Mesendoderm (in vitro differentiated cells): ENCODE measurements at regions not wholly inside any gene's neighbourhood (a gene's known extent, or its start where the extent isn't known, plus 50 kb on each side); places are given as distances from the start of the nearest gene placed in this dataset.
"Not testable (repeated sequence)": the region's sequence is repeated elsewhere in the genome, so short reads cannot be mapped to it uniquely, and the experiment has no call there.

Experiments
- DNase-seq: peaks from one replicate; pipeline ENCODE4 v3.0.0; 2013
- H2AK5ac ChIP-seq: 2 replicates; pipeline ENCODE4 v1.6.1; 2013; ENCODE audit warnings: low read length, inconsistent platforms
- H2BK120ac ChIP-seq: 2 replicates; pipeline ENCODE4 v1.6.1; 2013; ENCODE audit warnings: low read depth, mild to moderate bottlenecking, low read length, moderate library complexity, mixed read lengths
- H2BK15ac ChIP-seq: replicated peaks from 2 replicates; pipeline ENCODE4 v1.6.1; 2013; ENCODE audit warnings: low read depth, mild to moderate bottlenecking, moderate library complexity
- H2BK5ac ChIP-seq: 2 replicates; pipeline ENCODE4 v1.6.1; 2013; ENCODE audit warnings: low read length, inconsistent platforms
- H3K18ac ChIP-seq: 2 replicates; pipeline ENCODE4 v1.6.1; 2013; ENCODE audit warnings: mild to moderate bottlenecking, low read length, mixed read lengths
- H3K23ac ChIP-seq: one replicate; pipeline ENCODE4 v1.6.1; 2013; ENCODE audit warnings: low read length
- H3K27ac ChIP-seq: 2 replicates; pipeline ENCODE4 v1.5.1; 2013; ENCODE audit warnings: low read depth, mild to moderate bottlenecking, inconsistent platforms, low read length, moderate library complexity
- H3K27me3 ChIP-seq: 2 replicates; pipeline ENCODE4 v1.6.1; 2013; ENCODE audit warnings: low read length, control low read depth, mild to moderate bottlenecking, inconsistent platforms; ENCODE audit not compliant: insufficient read depth, poor library complexity
- H3K36me3 ChIP-seq: 2 replicates; pipeline ENCODE4 v1.6.1; 2013; ENCODE audit warnings: low read length, inconsistent platforms; ENCODE audit not compliant: control insufficient read depth, insufficient read depth
- H3K4ac ChIP-seq: one replicate; pipeline ENCODE4 v1.6.1; 2013; ENCODE audit warnings: low read depth, mild to moderate bottlenecking, low read length, moderate library complexity
- H3K4me1 ChIP-seq: 2 replicates; pipeline ENCODE4 v1.6.1; 2013; ENCODE audit warnings: low read depth, low read length, inconsistent platforms; ENCODE audit not compliant: control insufficient read depth
- H3K4me2 ChIP-seq: 2 replicates; pipeline ENCODE4 v1.6.1; 2013; ENCODE audit warnings: low read length
- H3K4me3 ChIP-seq: 2 replicates; pipeline ENCODE4 v1.5.1; 2013; ENCODE audit warnings: mild to moderate bottlenecking, low read length
- H3K56ac ChIP-seq: one replicate; pipeline ENCODE4 v1.6.1; 2013; ENCODE audit warnings: low read length
- H3K79me1 ChIP-seq: 2 replicates; pipeline ENCODE4 v1.6.1; 2013; ENCODE audit warnings: low read length, inconsistent platforms
- H3K79me2 ChIP-seq: 2 replicates; pipeline ENCODE4 v1.6.1; 2013; ENCODE audit warnings: mild to moderate bottlenecking, low read length; ENCODE audit not compliant: control insufficient read depth, insufficient read depth
- H3K9ac ChIP-seq: 2 replicates; pipeline ENCODE4 v1.6.1; 2013; ENCODE audit warnings: low read length, inconsistent platforms
- H4K5ac ChIP-seq: one replicate; pipeline ENCODE4 v1.6.1; 2013; ENCODE audit warnings: low read length
- H4K8ac ChIP-seq: one replicate; pipeline ENCODE4 v1.6.1; 2013; ENCODE audit warnings: low read depth, mild to moderate bottlenecking, control low read depth, low read length, moderate library complexity
- WGBS: extraction: QIAGEN DNeasy Blood & Tissue Kit; methylation state at CpG from one replicate; pipeline ENCODE4 v1.1.7; 2013; ENCODE audit warnings: low lambda C conversion rate, missing lambda C conversion rate; ENCODE audit not compliant: insufficient coverage; ENCODE audit errors: extremely low coverage; 5-methylcytosine and 5-hydroxymethylcytosine counted together

DNA sequence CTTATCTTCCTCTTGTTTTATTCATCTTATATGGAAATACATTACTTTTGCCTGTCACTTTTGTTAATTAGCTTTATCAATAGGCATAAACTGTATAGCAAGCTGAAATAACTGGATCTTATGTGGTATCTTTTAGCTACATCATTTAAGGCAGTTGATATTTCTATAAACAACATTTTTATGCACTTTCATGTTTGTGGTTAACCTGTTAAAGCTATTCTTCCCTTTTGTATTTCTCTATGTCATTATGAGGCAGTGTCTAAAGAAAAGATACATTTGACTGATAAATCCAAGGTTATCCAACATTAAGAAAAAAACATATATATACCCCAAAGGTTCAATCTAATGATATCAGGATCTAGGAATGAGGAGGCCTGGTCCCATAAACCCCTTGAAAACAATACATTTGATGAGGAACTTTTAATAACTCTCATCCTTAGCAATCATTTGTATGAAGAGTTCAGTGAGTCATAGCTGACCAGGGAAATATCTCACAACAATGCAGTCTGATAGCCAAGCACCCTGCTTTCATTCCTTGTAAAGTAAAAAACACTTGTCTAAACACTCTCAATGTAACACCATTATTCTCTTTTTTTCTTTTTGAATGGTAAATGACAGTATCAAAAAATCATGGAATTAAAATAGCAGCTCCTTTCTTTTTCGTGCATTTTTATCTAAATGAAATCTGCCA is 300.9 kb downstream of the NEBL start:
- no CpG with 5 or more reads among the region's 1 CpG for WGBS
- Histone ChIP-seq H3K4me2 (no peak overlapping the region), H4K8ac (no peak overlapping the region), H3K56ac (no peak overlapping the region), H3K23ac (no peak overlapping the region), H2BK120ac (no peak overlapping the region), H3K36me3 (no peaks in the 10 kb centered on the region), H3K79me2 (no peaks in the 10 kb centered on the region), H3K79me1 (no peaks in the 10 kb centered on the region), H3K27me3 (no peaks in the 10 kb centered on the region), H2AK5ac (no peak overlapping the region), H2BK5ac (no peak overlapping the region), H4K5ac (no peak overlapping the region), H3K4ac (no peak overlapping the region), H3K4me3 (no peak overlapping the region), H3K18ac (no peak overlapping the region), H2BK15ac (no peak overlapping the region), H3K4me1 (no peaks in the 10 kb centered on the region), H3K9ac (no peak overlapping the region), H3K27ac (no peak overlapping the region)
- DNase-seq: no peak

DNA sequence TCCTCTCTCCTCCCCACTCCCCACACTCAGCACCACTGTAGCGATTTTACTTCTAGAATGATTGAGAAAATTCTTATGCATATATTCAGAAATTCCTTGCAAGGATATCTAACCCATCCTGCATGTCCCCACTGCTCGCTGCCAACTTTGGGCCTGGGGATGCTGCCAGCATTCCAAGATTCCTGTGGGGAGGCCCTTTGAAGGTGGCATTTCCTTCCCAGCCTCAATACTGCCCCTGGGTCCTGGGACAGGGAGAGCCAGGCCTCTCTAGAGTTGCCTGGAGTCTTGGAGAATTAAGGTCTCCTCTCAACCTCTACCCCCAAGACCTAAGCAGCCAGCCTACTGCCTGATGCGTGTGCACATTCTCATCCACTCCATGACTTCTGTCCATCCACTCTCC is 303.5 kb downstream of the NEBL start:
- Histone ChIP-seq H3K79me2 (no peaks in the 10 kb centered on the region), H3K23ac (no peak overlapping the region), H3K36me3 (no peaks in the 10 kb centered on the region), H3K9ac (no peak overlapping the region), H3K4ac (no peak overlapping the region), H4K8ac (no peak overlapping the region), H3K4me2 (no peak overlapping the region), H3K4me3 (no peak overlapping the region), H3K79me1 (no peaks in the 10 kb centered on the region), H3K4me1 (no peaks in the 10 kb centered on the region), H3K27me3 (no peaks in the 10 kb centered on the region), H3K18ac (no peak overlapping the region), H2BK15ac (no peak overlapping the region), H3K27ac (no peak overlapping the region), H3K56ac (no peak overlapping the region), H2AK5ac (no peak overlapping the region), H4K5ac (no peak overlapping the region), H2BK120ac (no peak overlapping the region), H2BK5ac (no peak overlapping the region)
- peak; percentile 27 for DNase-seq
- WGBS: no CpG with 5 or more reads among the region's 3 CpGs

DNA sequence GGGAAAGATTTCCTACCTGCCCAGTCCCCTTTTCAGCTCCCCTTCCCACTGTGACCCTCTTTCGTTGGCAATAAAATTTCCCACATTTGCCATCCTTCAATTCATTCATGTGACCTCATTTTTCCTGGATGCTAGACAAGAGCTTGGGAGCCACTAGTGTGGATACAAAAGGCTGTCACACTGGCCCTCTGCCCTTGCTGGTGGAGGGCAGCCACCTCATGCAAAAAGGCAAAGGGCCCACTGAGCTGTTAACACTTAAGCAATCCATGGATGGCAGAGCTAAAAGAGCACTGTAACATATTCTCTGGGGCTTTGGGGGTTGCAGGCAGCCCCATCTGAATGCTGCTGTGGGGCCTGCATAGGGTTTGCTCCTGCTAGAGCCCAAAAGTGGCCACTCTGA is 315.1 kb downstream of the NEBL start:
- H3K27me3 ChIP-seq: no peaks in the 10 kb centered on the region
- no peak overlapping the region for H3K9ac ChIP-seq
- H3K18ac ChIP-seq: no peak overlapping the region
- no peak overlapping the region for H2AK5ac ChIP-seq
- no peak overlapping the region for H2BK15ac ChIP-seq
- H3K56ac ChIP-seq: no peak overlapping the region
- H3K23ac ChIP-seq: no peak overlapping the region
- no peaks in the 10 kb centered on the region for H3K4me1 ChIP-seq
- H3K4me3 ChIP-seq: no peak overlapping the region
- WGBS: no CpG with 5 or more reads among the region's 1 CpG
- no peaks in the 10 kb centered on the region for H3K36me3 ChIP-seq
- H3K79me2 ChIP-seq: no peaks in the 10 kb centered on the region
- H4K8ac ChIP-seq: no peak overlapping the region
- no peak overlapping the region for H2BK120ac ChIP-seq
- H2BK5ac ChIP-seq: no peak overlapping the region
- no peak overlapping the region for H3K4ac ChIP-seq
- DNase-seq: no peak
- H3K27ac ChIP-seq: no peak overlapping the region
- no peaks in the 10 kb centered on the region for H3K79me1 ChIP-seq
- H4K5ac ChIP-seq: no peak overlapping the region
- no peak overlapping the region for H3K4me2 ChIP-seq

DNA sequence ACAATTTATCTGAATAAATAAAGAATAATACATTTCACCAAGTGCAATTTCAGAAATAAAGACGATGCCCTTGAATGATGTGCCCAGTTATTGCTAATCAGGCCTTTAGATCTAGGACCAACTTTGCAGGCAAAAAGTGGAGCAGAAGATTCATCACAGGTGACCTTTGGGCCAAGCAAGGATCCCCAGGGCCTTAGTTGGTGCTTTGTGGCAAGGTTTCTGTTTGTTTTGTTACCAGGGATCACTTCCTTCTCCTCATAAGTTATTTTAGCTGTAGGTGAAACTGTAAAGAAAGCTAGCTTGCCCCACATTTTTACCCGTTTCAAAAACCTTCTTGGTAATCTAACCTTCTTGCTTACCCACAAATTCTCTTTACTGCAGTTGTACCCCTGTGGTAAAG is 323.2 kb downstream of the NEBL start:
- Histone ChIP-seq H4K8ac (no peak overlapping the region), H3K18ac (no peak overlapping the region), H3K9ac (no peak overlapping the region), H3K27me3 (no peaks in the 10 kb centered on the region), H3K36me3 (no peaks in the 10 kb centered on the region), H3K27ac (no peak overlapping the region), H3K4me1 (no peaks in the 10 kb centered on the region), H3K79me2 (no peaks in the 10 kb centered on the region), H3K23ac (no peak overlapping the region), H4K5ac (no peak overlapping the region), H2BK5ac (no peak overlapping the region), H3K4me2 (no peak overlapping the region), H2BK120ac (no peak overlapping the region), H3K79me1 (no peaks in the 10 kb centered on the region), H2AK5ac (no peak overlapping the region), H3K4me3 (no peak overlapping the region), H2BK15ac (no peak overlapping the region), H3K56ac (no peak overlapping the region), H3K4ac (no peak overlapping the region)
- no CpG with 5 or more reads among the region's 2 CpGs for WGBS
- no peak for DNase-seq

DNA sequence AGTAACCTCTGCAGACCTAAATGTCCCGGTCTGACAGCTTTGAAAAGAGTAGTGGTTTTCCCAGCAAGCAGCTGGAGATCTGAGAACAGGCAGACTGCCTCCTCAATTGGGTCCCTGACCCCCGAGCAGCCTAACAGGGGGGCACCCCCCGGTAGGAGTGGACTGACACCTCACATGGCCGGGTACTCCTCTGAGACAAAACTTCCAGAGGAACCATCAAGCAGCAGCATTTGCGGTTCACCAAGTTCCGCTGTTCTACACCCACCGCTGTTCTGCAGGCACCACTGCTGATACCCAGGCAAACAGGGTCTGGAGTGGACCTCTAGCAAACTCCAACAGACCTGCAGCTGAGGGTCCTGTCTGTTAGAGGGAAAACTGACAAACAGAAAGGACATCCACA is 341.1 kb downstream of the NEBL start:
- not testable (repeated sequence) for H2AK5ac ChIP-seq, H3K79me1 ChIP-seq, H2BK120ac ChIP-seq

DNA sequence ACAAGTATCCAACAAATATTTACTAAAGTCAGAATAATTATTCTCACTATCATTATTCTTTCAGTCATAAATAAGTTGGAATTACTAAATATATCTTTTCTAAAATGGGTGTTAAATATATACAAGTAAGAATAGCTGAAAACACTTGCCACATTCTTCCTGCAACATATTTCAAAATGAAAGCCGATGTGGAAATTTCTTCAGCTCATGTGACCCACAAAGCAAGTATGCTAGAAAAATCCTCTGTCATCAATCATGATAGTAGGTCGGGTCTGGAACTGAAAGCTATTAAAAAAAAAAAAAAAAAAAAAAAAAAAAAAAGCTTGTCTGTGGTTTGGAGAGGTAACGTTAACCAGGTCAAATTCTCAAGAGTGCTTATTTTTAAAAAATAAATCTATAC is 344.7 kb downstream of the NEBL start:
- Histone ChIP-seq H2BK120ac (no peak overlapping the region), H3K27ac (no peak overlapping the region), H3K27me3 (no peaks in the 10 kb centered on the region), H3K4me2 (no peak overlapping the region), H3K23ac (no peak overlapping the region), H3K36me3 (no peaks in the 10 kb centered on the region), H4K8ac (no peak overlapping the region), H3K9ac (no peak overlapping the region), H3K4me3 (no peak overlapping the region), H4K5ac (no peak overlapping the region), H3K4ac (no peak overlapping the region), H2BK15ac (no peak overlapping the region), H2BK5ac (no peak overlapping the region), H3K56ac (no peak overlapping the region), H3K4me1 (no peaks in the 10 kb centered on the region), H3K18ac (no peak overlapping the region), H3K79me2 (no peaks in the 10 kb centered on the region), H3K79me1 (no peaks in the 10 kb centered on the region), H2AK5ac (no peak overlapping the region)
- no CpG with 5 or more reads among the region's 3 CpGs for WGBS
- no peak for DNase-seq

More for the DNA sequence above, 341.1 kb downstream of the NEBL start:
- H3K27ac ChIP-seq, H3K4ac ChIP-seq, H4K8ac ChIP-seq, H3K36me3 ChIP-seq, H3K4me1 ChIP-seq, H3K9ac ChIP-seq, H3K23ac ChIP-seq, H3K18ac ChIP-seq, H3K27me3 ChIP-seq, H2BK5ac ChIP-seq, H3K4me3 ChIP-seq, H3K4me2 ChIP-seq, H4K5ac ChIP-seq, H2BK15ac ChIP-seq, H3K79me2 ChIP-seq, H3K56ac ChIP-seq, DNase-seq: not testable (repeated sequence)
- WGBS: no CpG with 5 or more reads among the region's 7 CpGs
